ENCODE measurements at regions not wholly inside any gene's neighbourhood (a gene's known extent, or its start where the extent isn't known, plus 50 kb on each side); places are given as distances from the start of the nearest gene placed in this dataset.
A peak's percentile ranks its signal among the peaks of the same experiment; 100 is the strongest.

DNA sequence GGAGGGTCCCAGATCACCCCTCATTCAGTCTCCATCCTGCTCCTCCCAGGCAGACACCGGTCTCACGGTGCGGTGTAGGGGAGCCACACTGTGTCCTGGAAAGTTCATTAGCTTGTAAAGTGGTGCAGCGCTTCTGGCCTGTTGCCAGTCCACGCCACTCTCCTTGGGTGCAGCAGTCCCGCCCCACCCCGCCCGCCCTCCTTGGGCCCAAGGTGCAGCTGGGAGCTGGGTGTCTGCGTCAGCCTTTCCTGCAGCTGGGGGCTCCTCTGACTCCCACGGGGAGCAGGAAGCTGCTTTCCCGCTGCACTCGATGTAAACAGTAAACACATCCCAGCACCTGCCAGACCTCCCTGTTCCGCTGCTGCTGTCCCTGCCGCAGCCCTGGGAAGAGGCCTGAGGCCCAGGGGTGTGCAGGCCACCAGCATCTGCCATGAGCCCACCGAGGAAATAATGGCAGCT is 53.8 kb upstream of the ASB18 start:
- DNase-seq (ENCODE audit: low spot score), result no peak

GRCh38 chr2:236318401-236318800 is 54.2 kb upstream of the ASB18 start:
- DNase-seq (ENCODE audit: low spot score), result no peak

DNA sequence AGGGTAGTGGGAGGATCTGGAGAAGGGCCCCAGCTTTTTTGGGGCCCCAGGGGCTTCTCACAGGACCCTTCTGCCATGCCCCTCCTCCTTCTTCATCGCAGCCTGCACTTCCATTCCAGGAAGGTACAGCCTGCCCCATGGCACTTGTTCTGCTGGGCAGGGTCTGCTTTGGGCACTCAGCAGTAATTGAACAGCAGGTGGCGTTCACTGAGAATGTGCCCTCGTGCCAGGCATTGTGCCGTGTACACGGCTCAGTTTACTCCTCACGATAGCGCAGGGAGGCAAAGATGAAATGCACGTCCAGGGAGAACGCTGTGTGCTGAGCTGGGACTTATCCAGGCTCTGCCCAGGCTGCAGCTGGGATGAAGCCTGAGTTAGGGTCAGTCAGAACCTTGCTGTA is 54.8 kb upstream of the ASB18 start:
- no peak for DNase-seq (ENCODE audit: low spot score)

DNA sequence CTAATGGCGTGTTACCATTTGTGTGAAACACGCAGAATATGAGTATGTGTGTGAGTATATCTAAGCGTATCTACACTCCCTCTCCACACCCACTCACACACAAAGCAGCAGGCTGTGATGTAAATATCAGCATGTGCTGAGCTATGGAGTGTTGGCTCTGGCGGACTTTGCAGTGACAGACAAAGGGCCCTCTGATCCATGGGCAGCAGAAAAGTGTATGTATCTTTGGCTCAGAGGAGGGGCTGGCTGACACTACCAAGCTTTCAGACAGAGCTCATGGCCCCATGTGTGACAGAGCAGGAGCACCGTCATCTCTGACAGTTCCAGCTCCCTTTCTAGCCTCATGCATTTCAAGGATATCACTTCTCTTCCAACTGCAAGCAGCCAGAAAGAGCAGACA is 57.2 kb upstream of the ASB18 start:
- DNase-seq (ENCODE audit: low spot score), result no peak

DNA sequence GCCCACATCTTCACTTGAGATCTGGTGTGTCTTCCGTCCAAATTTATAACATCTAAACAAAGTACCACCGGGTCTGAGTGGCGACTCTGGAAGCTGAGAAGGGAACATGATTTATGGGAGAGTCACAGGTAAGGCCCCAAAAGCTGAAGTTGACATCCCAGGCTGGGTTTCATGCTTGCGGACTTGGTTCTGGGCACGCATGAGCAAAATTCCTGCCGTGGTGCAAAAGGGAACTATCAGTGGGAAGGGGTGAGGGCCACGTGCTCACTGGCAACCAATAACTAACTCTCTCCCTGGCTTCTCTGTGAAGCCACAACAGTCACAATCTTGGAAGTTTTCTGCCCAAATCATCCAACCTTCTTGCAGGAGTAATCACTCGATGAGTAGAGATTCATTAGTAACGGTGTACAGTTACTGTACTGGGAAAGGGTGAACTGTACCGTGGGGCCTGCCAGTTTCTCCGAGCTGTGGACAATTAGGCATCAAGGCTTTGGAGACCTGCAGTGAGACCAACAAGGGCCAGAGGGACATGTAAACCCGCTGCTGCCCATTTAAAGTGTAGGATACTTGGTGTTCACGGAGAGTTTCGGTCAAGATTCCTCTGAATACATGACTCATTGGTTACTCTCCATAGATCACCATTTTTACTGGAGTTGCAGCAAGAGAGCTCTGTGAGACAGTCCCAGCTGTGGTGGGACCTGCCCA is 69.4 kb upstream of the ASB18 start:
- DNase-seq (ENCODE audit: low spot score), result no peak

GRCh38 chr2:236334122-236334876 is 70.1 kb upstream of the ASB18 start:
- peak; percentile 30 for DNase-seq (ENCODE audit: low spot score)

GRCh38 chr2:236335696-236336574 is 71.7 kb upstream of the ASB18 start:
- DNase-seq (ENCODE audit: low spot score), result no peak

GRCh38 chr2:236336575-236337464 is 72.6 kb upstream of the ASB18 start:
- DNase-seq (ENCODE audit: low spot score), result no peak

GRCh38 chr2:236337465-236338325 is 73.5 kb upstream of the ASB18 start:
- no peak for DNase-seq (ENCODE audit: low spot score)

GRCh38 chr2:236338495-236339184 is 74.4 kb upstream of the ASB18 start:
- peak; percentile 15 for DNase-seq (ENCODE audit: low spot score)

- DNase-seq (ENCODE audit: low spot score), result no peak
Observed at GRCh38 chr2:236340251-236340650, 76.0 kb upstream of the ASB18 start.

GRCh38 chr2:236341067-236341466 is 76.9 kb upstream of the ASB18 start:
- no peak for DNase-seq (ENCODE audit: low spot score)

DNA sequence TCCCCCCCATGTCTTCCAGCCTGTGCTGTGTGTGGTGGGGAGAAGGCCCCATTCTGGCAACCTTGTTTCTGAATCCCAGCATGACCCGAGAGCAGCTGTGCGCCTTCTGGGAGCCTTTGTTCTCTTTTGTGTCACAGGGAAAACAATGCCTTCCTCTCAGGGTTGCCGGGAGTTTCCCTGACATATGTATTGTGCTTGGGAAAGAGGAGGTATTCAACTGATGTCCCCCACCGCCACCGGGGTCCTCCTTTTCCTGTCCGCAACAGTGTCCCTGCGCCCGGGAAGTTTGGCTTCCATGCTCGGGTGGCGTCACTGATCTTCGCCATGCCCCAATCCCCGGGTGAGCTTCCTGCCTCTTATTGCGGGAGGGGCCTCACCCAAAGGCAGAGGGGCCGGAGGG is 77.5 kb upstream of the ASB18 start:
- DNase-seq (ENCODE audit: low spot score), result no peak

GRCh38 chr2:236342507-236342906 is 78.3 kb upstream of the ASB18 start:
- no peak for DNase-seq (ENCODE audit: low spot score)

- no peak for DNase-seq (ENCODE audit: low spot score)
Observed at GRCh38 chr2:236342951-236343350, 78.7 kb upstream of the ASB18 start.

DNA sequence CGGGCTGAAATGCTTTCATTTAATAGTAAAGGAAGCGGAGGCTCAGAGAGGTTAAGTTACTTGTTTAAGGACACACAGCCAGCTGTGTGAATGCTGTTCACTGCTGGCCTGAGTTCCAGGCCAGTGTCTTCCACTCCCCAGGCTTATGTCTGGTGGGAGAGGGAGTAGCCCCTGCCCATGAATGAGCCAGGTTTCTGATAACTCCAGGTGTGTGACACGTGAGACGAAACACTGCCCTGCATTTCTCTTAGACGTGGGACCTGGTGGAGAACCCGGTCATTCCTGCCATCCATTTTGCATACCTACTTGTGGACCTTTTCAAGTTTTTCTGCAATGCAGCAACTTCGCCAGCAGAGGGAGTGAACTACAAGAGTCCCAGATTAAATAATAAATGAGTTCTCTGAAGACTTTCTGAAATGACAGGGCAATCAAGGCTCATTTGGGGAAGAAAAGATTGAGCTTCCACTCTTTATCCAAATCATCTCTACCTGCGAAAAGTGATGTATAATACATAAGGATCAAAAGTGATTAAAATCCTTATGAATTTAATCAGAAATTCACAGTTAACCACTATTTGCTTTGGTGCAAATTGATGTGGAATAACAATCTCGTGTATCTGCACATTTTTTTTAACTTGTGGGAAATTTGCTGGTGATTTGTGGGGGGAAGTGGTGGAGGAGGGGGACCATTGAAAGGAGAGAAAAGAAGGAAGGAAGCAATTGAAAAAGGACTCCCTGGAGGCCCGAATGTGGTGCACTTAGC is 79.4 kb upstream of the ASB18 start:
- peak; percentile 72 for DNase-seq (ENCODE audit: low spot score)

DNA sequence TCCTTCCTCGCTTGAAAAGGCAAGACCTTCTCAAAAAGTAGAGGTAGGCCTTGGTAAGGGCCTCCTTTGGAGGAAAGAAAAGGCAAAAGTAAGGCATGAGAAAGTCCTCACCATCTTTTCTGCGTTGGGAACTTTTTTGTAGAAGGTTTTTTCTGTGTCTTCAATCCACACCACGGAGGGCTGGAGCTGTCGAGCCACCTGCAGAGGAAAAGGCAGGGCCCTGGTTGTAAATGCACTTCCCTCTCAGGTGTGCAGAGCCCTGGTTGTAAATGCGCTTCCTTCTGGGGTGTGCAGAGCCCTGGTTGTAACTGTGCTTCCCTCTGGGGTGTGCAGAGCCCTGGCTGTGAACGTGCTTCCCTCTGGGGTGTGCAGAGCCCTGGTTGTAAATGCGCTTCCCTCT is 80.2 kb upstream of the ASB18 start:
- DNase-seq (ENCODE audit: low spot score), result no peak

GRCh38 chr2:236345081-236345714 is 81.0 kb upstream of the ASB18 start:
- no peak for DNase-seq (ENCODE audit: low spot score)

Measured in umbilical cord (tissue), 1 donor.